ENCODE measurements at regions not wholly inside any gene's neighbourhood (a gene's known extent, or its start where the extent isn't known, plus 50 kb on each side); places are given as distances from the start of the nearest gene placed in this dataset.
"Not testable (repeated sequence)": the region's sequence is repeated elsewhere in the genome, so short reads cannot be mapped to it uniquely, and the experiment has no call there.

GRCh38 chrX:14355556-14355955 lies 173.8 kb upstream of the GLRA2 start:
- DNase-seq = no peak
- H3K4me1 ChIP-seq (ENCODE audit: control insufficient read depth, insufficient read depth, low read length) = peaks cover 7% of the 10 kb centered on the region
- peaks cover 2% of the 10 kb centered on the region for H3K9me3 ChIP-seq (ENCODE audit: control insufficient read depth, low read depth, low read length)
- H3K4me3 ChIP-seq (ENCODE audit: low read length) = no peak overlapping the region
- H3K27ac ChIP-seq (ENCODE audit: low read length) = no peak overlapping the region
- H3K36me3 ChIP-seq (ENCODE audit: control insufficient read depth, insufficient read depth, low read length) = no peaks in the 10 kb centered on the region
- no peaks in the 10 kb centered on the region for H3K27me3 ChIP-seq (ENCODE audit: control insufficient read depth, insufficient read depth, low read length)

- DNase-seq = no peak
- Histone ChIP-seq H3K36me3 (ENCODE audit: control insufficient read depth, insufficient read depth, low read length) (no peaks in the 10 kb centered on the region), H3K4me3 (ENCODE audit: low read length) (no peak overlapping the region), H3K27me3 (ENCODE audit: control insufficient read depth, insufficient read depth, low read length) (no peaks in the 10 kb centered on the region), H3K4me1 (ENCODE audit: control insufficient read depth, insufficient read depth, low read length) (peaks cover 7% of the 10 kb centered on the region), H3K27ac (ENCODE audit: low read length) (no peak overlapping the region), H3K9me3 (ENCODE audit: control insufficient read depth, low read depth, low read length) (peaks cover 2% of the 10 kb centered on the region)
- no CpG with 5 or more reads among the region's 3 CpGs for WGBS (ENCODE audit: insufficient coverage, low lambda C conversion rate)
These were observed 174.8 kb upstream of the GLRA2 start for GRCh38 chrX:14354521-14354920.

GRCh38 chrX:14352511-14352910 lies 176.8 kb upstream of the GLRA2 start:
- no CpG with 5 or more reads among the region's 1 CpG for WGBS (ENCODE audit: insufficient coverage, low lambda C conversion rate)
- Histone ChIP-seq H3K4me1 (ENCODE audit: control insufficient read depth, insufficient read depth, low read length) (peaks cover 2% of the 10 kb centered on the region), H3K27me3 (ENCODE audit: control insufficient read depth, insufficient read depth, low read length) (no peaks in the 10 kb centered on the region), H3K27ac (ENCODE audit: low read length) (no peak overlapping the region), H3K4me3 (ENCODE audit: low read length) (no peak overlapping the region), H3K36me3 (ENCODE audit: control insufficient read depth, insufficient read depth, low read length) (no peaks in the 10 kb centered on the region), H3K9me3 (ENCODE audit: control insufficient read depth, low read depth, low read length) (no peaks in the 10 kb centered on the region)
- DNase-seq = no peak

- WGBS (ENCODE audit: insufficient coverage, low lambda C conversion rate) = no CpG with 5 or more reads among the region's 5 CpGs
- no peaks in the 10 kb centered on the region for H3K27me3 ChIP-seq (ENCODE audit: control insufficient read depth, insufficient read depth, low read length)
- no peak overlapping the region for H3K27ac ChIP-seq (ENCODE audit: low read length)
- no peaks in the 10 kb centered on the region for H3K4me1 ChIP-seq (ENCODE audit: control insufficient read depth, insufficient read depth, low read length)
- H3K9me3 ChIP-seq (ENCODE audit: control insufficient read depth, low read depth, low read length) = no peaks in the 10 kb centered on the region
- DNase-seq = no peak
- no peak overlapping the region for H3K4me3 ChIP-seq (ENCODE audit: low read length)
- H3K36me3 ChIP-seq (ENCODE audit: control insufficient read depth, insufficient read depth, low read length) = no peaks in the 10 kb centered on the region
These were observed 177.6 kb upstream of the GLRA2 start for GRCh38 chrX:14351611-14352303.

- H3K27me3 ChIP-seq (ENCODE audit: control insufficient read depth, insufficient read depth, low read length) = no peaks in the 10 kb centered on the region
- no peaks in the 10 kb centered on the region for H3K9me3 ChIP-seq (ENCODE audit: control insufficient read depth, low read depth, low read length)
- no peaks in the 10 kb centered on the region for H3K4me1 ChIP-seq (ENCODE audit: control insufficient read depth, insufficient read depth, low read length)
- H3K36me3 ChIP-seq (ENCODE audit: control insufficient read depth, insufficient read depth, low read length) = no peaks in the 10 kb centered on the region
- no peak for DNase-seq
- H3K4me3 ChIP-seq (ENCODE audit: low read length) = no peak overlapping the region
- no peak overlapping the region for H3K27ac ChIP-seq (ENCODE audit: low read length)
These were observed 181.8 kb upstream of the GLRA2 start for GRCh38 chrX:14347523-14347922.

GRCh38 chrX:14344172-14344940 lies 185.0 kb upstream of the GLRA2 start:
- WGBS (ENCODE audit: insufficient coverage, low lambda C conversion rate) = no CpG with 5 or more reads among the region's 3 CpGs
- H3K27me3 ChIP-seq (ENCODE audit: control insufficient read depth, insufficient read depth, low read length) = no peaks in the 10 kb centered on the region
- DNase-seq = no peak
- no peaks in the 10 kb centered on the region for H3K4me1 ChIP-seq (ENCODE audit: control insufficient read depth, insufficient read depth, low read length)
- no peaks in the 10 kb centered on the region for H3K36me3 ChIP-seq (ENCODE audit: control insufficient read depth, insufficient read depth, low read length)
- no peak overlapping the region for H3K4me3 ChIP-seq (ENCODE audit: low read length)
- H3K27ac ChIP-seq (ENCODE audit: low read length) = no peak overlapping the region
- no peaks in the 10 kb centered on the region for H3K9me3 ChIP-seq (ENCODE audit: control insufficient read depth, low read depth, low read length)

GRCh38 chrX:14309431-14309830 lies 219.9 kb upstream of the GLRA2 start:
- Histone ChIP-seq H3K36me3 (ENCODE audit: control insufficient read depth, insufficient read depth, low read length) (no peaks in the 10 kb centered on the region), H3K4me3 (ENCODE audit: low read length) (no peak overlapping the region), H3K9me3 (ENCODE audit: control insufficient read depth, low read depth, low read length) (no peaks in the 10 kb centered on the region), H3K27me3 (ENCODE audit: control insufficient read depth, insufficient read depth, low read length) (no peaks in the 10 kb centered on the region), H3K27ac (ENCODE audit: low read length) (no peak overlapping the region), H3K4me1 (ENCODE audit: control insufficient read depth, insufficient read depth, low read length) (no peaks in the 10 kb centered on the region)
- no peak for DNase-seq
- no CpG with 5 or more reads among the region's 1 CpG for WGBS (ENCODE audit: insufficient coverage, low lambda C conversion rate)

- H3K9me3 ChIP-seq (ENCODE audit: control insufficient read depth, low read depth, low read length); H3K27ac ChIP-seq (ENCODE audit: low read length); H3K4me3 ChIP-seq (ENCODE audit: low read length); DNase-seq; H3K36me3 ChIP-seq (ENCODE audit: control insufficient read depth, insufficient read depth, low read length); H3K27me3 ChIP-seq (ENCODE audit: control insufficient read depth, insufficient read depth, low read length); H3K4me1 ChIP-seq (ENCODE audit: control insufficient read depth, insufficient read depth, low read length): not testable (repeated sequence)
- WGBS (ENCODE audit: insufficient coverage, low lambda C conversion rate) = no CpG with 5 or more reads among the region's 3 CpGs
These were observed 220.4 kb upstream of the GLRA2 start for GRCh38 chrX:14308976-14309375.

GRCh38 chrX:14303891-14304290 lies 225.4 kb upstream of the GLRA2 start:
- Histone ChIP-seq H3K36me3 (ENCODE audit: control insufficient read depth, insufficient read depth, low read length) (no peaks in the 10 kb centered on the region), H3K9me3 (ENCODE audit: control insufficient read depth, low read depth, low read length) (peaks cover 3% of the 10 kb centered on the region), H3K27me3 (ENCODE audit: control insufficient read depth, insufficient read depth, low read length) (no peaks in the 10 kb centered on the region), H3K4me1 (ENCODE audit: control insufficient read depth, insufficient read depth, low read length) (no peaks in the 10 kb centered on the region), H3K27ac (ENCODE audit: low read length) (no peak overlapping the region), H3K4me3 (ENCODE audit: low read length) (no peak overlapping the region)
- WGBS (ENCODE audit: insufficient coverage, low lambda C conversion rate) = no CpG with 5 or more reads among the region's 2 CpGs
- DNase-seq = no peak

GRCh38 chrX:14302561-14302960 lies 226.8 kb upstream of the GLRA2 start:
- WGBS (ENCODE audit: insufficient coverage, low lambda C conversion rate) = no CpG with 5 or more reads among the region's 28 CpGs
- H3K4me3 ChIP-seq (ENCODE audit: low read length); H3K9me3 ChIP-seq (ENCODE audit: control insufficient read depth, low read depth, low read length); H3K27me3 ChIP-seq (ENCODE audit: control insufficient read depth, insufficient read depth, low read length); H3K4me1 ChIP-seq (ENCODE audit: control insufficient read depth, insufficient read depth, low read length); H3K27ac ChIP-seq (ENCODE audit: low read length); DNase-seq; H3K36me3 ChIP-seq (ENCODE audit: control insufficient read depth, insufficient read depth, low read length): not testable (repeated sequence)

GRCh38 chrX:14300376-14300775 lies 229.0 kb upstream of the GLRA2 start:
- H3K4me3 ChIP-seq (ENCODE audit: low read length) = no peak overlapping the region

More at GRCh38 chrX:14300376-14300775, 229.0 kb upstream of the GLRA2 start:
- DNase-seq = no peak
- WGBS (ENCODE audit: insufficient coverage, low lambda C conversion rate) = no CpG with 5 or more reads among the region's 2 CpGs
- H3K36me3 ChIP-seq (ENCODE audit: control insufficient read depth, insufficient read depth, low read length) = no peaks in the 10 kb centered on the region
- no peaks in the 10 kb centered on the region for H3K27me3 ChIP-seq (ENCODE audit: control insufficient read depth, insufficient read depth, low read length)
- H3K27ac ChIP-seq (ENCODE audit: low read length) = no peak overlapping the region
- peaks cover 3% of the 10 kb centered on the region for H3K9me3 ChIP-seq (ENCODE audit: control insufficient read depth, low read depth, low read length)
- no peaks in the 10 kb centered on the region for H3K4me1 ChIP-seq (ENCODE audit: control insufficient read depth, insufficient read depth, low read length)

Measured in large intestine (tissue), 3 donors.